ENCODE measurements at regions not wholly inside any gene's neighbourhood (a gene's known extent, or its start where the extent isn't known, plus 50 kb on each side); places are given as distances from the start of the nearest gene placed in this dataset.

DNA sequence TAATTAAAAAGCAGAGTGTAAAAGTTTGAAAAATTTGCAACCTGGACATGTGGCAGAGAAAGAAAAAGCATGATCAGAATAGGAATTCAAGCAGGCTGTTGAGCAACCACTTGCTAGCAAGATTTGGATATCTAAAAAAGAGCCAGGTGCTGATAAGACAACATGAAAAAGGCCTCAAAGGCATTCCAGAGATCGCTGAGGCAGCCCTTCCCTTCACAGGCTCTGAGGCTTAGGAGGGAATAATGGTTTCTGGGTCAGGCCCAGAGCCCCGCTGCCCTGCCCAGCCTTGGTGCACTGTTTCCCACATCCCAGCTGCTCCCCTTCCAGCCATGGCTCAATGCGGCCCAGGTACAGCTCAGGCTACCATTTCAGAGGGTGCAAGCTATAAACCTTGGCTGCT, 64.1 kb upstream of the EEPD1 start:
- DNase-seq (ENCODE audit: extremely low read depth in 1 of 2, low read depth in 1 of 2) = no peak

GRCh38 chr7:36090976-36091873, 61.8 kb upstream of the EEPD1 start:
- no peak for DNase-seq (ENCODE audit: extremely low read depth in 1 of 2, low read depth in 1 of 2)

DNA sequence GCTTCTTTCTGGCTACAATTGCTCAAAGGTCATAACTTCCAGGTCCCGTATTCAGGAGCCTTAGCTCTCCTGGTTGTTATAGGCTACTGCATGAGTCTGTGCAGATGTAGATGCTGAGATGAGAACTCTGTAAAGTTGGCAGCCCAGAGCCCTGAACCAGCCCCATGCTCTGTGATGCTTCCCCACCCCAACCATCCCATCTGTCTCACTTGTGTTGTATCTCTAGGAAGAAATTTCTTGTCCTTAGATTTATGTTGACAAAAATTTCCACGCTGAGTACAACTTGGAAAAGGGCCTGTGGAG, 61.2 kb upstream of the EEPD1 start:
- DNase-seq (ENCODE audit: extremely low read depth in 1 of 2, low read depth in 1 of 2) = no peak

GRCh38 chr7:36092221-36092771, 60.8 kb upstream of the EEPD1 start:
- DNase-seq (ENCODE audit: extremely low read depth in 1 of 2, low read depth in 1 of 2) = no peak

DNA sequence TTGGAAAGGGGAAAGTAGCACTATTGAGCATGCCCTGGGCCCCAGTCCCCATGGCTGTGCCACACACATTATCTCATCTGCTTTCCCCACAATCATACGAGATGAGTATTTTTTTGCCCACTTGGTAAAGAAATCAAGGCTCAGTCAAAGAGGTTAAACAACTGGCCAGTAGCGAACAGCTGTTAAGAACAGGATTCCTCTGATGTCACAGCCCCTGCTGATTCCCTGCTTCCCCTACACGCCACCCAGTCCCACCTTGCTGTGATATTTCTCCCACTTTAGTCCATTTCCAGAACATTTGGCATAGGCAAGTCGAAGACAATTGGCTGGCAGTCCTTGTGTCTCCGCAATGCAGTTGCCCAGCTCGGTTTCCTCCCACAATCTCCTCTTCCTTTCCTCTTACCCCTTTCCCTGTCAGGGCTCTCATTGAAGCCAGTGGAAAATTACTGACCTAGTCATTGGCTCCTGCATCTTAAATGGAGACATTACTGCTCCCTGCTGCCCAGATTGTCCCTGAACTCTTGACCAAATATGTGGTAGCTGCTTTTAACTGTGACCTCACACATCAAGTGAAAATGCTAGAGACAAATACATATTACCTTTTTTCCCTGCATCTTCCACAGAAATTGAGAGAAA, 56.5 kb upstream of the EEPD1 start:
- no peak for DNase-seq (ENCODE audit: extremely low read depth in 1 of 2, low read depth in 1 of 2)

DNA sequence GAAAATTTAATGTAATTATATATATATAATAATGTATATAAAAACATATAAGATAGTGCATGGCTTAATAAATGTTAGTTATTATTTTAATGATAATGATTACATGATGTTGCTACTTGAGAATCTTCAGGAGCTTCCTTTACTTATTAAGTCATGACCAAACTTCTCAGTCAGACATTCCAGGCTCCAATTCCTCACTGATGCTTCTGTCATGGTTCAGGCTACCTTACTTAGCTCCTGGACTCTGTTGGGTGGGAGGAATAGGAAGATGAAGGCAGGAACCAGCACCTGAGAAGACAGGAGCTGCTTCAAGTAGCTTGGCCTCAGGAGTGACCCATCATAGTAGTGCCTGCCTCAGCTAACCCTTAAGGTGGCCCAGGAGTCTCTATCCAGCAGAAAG, 55.0 kb upstream of the EEPD1 start:
- DNase-seq (ENCODE audit: extremely low read depth in 1 of 2, low read depth in 1 of 2) = no peak

DNA sequence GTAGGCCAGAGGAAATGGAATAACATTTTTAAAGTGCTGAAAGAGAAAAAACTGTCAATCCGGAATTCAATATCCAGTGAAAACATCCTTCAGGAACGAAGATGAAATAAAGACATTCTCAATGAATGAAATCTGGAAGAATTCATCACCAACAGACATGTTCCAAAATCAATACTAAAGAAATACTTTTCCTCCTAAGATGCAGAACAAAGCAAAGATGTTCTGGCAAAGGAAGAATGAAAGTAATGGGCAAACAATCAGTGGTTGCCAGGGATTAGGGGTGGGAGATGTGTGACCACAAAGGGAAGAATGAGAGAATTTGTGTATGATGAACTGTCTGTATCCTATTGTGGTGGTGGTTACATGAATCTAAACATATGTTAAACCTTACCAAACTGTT, 52.8 kb upstream of the EEPD1 start:
- no peak for DNase-seq (ENCODE audit: extremely low read depth in 1 of 2, low read depth in 1 of 2)

GRCh38 chr7:36100634-36101033, 52.4 kb upstream of the EEPD1 start:
- no peak for DNase-seq (ENCODE audit: extremely low read depth in 1 of 2, low read depth in 1 of 2)
